ENCODE measurements at regions not wholly inside any gene's neighbourhood (a gene's known extent, or its start where the extent isn't known, plus 50 kb on each side); places are given as distances from the start of the nearest gene placed in this dataset.
"Not testable (repeated sequence)": the region's sequence is repeated elsewhere in the genome, so short reads cannot be mapped to it uniquely, and the experiment has no call there.

DNA sequence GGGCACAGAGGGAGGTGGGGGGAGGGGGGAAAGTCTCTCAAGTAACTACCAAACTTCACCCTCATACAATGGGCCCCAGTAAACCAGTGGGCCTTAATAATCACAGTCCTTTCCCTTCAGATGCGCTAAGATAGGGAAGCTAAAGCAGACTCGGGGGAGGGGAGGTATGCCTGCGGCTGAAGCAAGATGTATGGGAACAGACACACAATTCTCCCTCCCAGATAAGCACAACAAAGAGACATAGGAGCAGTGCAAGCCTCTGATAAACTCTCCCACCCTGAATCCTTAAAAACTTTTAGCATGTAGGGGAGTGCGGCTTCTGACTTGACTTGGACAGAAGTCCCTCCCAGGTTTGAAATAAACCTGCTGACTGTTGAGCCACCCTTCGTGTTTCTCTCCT lies 54.7 kb downstream of the PROP1 start:
- intact Hi-C loops (cut with DNase I); H3K4me3 ChIP-seq; H3K27me3 ChIP-seq; DNase-seq; H3K27ac ChIP-seq; H3K9me3 ChIP-seq; H3K36me3 ChIP-seq (replicated peaks in 1 of 2; ENCODE audit: insufficient read depth in 1 of 2, low read depth in 2 of 2); ATAC-seq: not testable (repeated sequence)
- 55 to 70% methylated on average over 5 of the region's 5 CpGs for WGBS, 2 donors
- peaks cover 13% of the 10 kb centered on the region for H3K4me1 ChIP-seq

DNA sequence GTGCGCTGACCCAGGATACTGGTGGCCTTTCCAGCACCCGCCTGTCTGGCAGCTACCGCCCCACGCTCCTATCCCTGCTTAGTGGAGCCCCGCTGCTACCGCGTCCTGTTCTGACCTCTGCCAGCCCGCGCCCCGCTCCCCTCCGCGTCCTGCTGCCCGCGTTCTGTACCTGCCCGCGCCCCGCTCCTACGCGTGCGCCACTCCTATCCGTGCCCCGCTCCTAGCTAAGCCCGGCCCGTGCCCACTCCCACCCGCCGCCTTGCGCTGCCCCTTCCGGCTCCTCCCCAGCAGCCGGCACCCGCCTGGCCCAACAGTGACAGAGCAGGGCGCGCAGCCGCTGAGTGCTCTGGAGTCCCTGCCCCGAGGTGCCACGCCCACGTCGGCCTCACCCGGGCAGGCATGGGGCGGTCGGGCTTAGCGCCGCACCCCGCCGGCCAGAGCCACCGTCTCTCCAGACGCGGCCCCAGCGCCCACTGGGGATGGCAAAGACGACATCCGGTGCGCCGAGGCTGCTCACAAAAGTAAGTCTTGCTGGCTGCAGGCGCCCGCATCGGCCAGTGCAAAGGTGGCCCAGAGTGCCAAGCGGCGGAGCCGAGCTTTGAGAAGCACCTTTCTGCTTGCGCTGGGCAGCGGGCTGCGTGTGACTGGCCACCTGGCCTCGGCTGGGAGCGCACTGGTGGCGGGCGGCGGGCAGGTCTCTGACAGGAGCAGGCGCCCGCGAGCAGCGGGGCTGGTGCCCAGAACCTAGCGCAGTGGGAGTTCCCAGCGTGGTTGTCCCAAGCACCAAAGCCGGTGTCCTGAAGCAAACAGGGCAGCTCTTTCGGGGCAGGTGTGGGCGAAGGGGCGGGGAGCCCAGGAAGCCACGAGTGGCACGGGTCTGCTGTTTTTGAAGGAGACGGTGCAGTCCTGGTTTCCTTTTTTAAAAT lies 56.5 kb downstream of the PROP1 start:
- WGBS, 2 donors: 0 to 10% methylated on average over 4 to 38 of the region's 79 CpGs
- Histone ChIP-seq H3K4me1 (peaks cover 13% of the 10 kb centered on the region), H3K27ac (peak overlapping the region in 3 of 4 donors; percentile 41 to 65 (median 64))
- H3K9me3 ChIP-seq; H3K27me3 ChIP-seq; intact Hi-C loops (cut with DNase I); H3K4me3 ChIP-seq; H3K36me3 ChIP-seq (replicated peaks in 1 of 2; ENCODE audit: insufficient read depth in 1 of 2, low read depth in 2 of 2): not testable (repeated sequence)
- peak; percentile 89 for ATAC-seq
- peak; percentile 66 to 85 (median 79) for DNase-seq
- peak; percentile 10 to 59 (median 49) for TF ChIP-seq POLR2A (IDR thresholded peaks at IDR 0.05)

DNA sequence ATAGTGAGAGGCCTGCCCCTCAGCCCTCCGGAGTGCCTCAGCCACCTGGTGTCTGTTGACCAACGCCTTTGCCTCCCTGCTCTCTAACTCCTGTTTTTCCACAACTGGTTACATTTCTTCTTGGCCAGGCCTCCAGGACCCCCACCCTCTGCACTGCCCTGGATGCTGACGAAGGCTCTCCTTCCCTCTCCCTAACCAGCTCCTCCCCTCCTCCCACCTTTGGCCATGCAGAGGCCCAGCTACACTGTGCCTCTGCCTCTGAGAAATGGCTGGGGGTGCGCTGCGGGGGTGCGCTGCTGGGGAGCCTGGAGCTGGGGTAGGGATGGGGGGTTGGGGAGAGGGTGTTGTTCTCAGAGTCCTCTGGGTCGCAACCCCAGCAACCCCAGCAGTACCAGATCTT lies 57.3 kb downstream of the PROP1 start:
- H3K9me3 ChIP-seq; H3K4me3 ChIP-seq; intact Hi-C loops (cut with DNase I); H3K36me3 ChIP-seq (replicated peaks in 1 of 2; ENCODE audit: insufficient read depth in 1 of 2, low read depth in 2 of 2); ATAC-seq; H3K27me3 ChIP-seq; DNase-seq: not testable (repeated sequence)
- 5 to 13% methylated on average over 5 to 7 of the region's 7 CpGs for WGBS, 2 donors
- H3K27ac ChIP-seq: peak overlapping the region in 3 of 4 donors; percentile 41 to 65 (median 64)
- peaks cover 13% of the 10 kb centered on the region for H3K4me1 ChIP-seq

DNA sequence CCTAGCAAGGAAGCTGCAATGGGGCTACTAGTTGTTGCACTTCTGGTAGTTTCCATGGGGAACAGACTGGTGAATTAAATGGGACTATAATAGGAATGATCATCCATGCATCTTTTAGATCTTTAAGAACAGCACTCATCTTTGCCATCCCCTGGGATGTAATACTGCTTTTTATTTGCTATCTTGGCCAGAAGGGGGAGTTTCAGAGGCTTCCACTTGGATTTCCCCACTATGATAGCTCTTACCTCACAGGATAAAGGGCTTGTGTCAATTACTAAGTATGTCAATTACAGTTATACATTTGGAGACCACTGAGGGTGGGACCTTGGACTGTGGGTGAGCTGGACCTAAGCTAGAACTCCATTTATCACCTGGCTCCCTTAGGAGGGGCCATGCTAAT lies 61.8 kb downstream of the PROP1 start:
- TF ChIP-seq, protein P1, sequence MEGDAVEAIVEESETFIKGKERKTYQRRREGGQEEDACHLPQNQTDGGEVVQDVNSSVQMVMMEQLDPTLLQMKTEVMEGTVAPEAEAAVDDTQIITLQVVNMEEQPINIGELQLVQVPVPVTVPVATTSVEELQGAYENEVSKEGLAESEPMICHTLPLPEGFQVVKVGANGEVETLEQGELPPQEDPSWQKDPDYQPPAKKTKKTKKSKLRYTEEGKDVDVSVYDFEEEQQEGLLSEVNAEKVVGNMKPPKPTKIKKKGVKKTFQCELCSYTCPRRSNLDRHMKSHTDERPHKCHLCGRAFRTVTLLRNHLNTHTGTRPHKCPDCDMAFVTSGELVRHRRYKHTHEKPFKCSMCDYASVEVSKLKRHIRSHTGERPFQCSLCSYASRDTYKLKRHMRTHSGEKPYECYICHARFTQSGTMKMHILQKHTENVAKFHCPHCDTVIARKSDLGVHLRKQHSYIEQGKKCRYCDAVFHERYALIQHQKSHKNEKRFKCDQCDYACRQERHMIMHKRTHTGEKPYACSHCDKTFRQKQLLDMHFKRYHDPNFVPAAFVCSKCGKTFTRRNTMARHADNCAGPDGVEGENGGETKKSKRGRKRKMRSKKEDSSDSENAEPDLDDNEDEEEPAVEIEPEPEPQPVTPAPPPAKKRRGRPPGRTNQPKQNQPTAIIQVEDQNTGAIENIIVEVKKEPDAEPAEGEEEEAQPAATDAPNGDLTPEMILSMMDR (IDR thresholded peaks at IDR 0.05): peak in 3 of 7 experiments; percentile 14 to 36 (median 25)

DNA sequence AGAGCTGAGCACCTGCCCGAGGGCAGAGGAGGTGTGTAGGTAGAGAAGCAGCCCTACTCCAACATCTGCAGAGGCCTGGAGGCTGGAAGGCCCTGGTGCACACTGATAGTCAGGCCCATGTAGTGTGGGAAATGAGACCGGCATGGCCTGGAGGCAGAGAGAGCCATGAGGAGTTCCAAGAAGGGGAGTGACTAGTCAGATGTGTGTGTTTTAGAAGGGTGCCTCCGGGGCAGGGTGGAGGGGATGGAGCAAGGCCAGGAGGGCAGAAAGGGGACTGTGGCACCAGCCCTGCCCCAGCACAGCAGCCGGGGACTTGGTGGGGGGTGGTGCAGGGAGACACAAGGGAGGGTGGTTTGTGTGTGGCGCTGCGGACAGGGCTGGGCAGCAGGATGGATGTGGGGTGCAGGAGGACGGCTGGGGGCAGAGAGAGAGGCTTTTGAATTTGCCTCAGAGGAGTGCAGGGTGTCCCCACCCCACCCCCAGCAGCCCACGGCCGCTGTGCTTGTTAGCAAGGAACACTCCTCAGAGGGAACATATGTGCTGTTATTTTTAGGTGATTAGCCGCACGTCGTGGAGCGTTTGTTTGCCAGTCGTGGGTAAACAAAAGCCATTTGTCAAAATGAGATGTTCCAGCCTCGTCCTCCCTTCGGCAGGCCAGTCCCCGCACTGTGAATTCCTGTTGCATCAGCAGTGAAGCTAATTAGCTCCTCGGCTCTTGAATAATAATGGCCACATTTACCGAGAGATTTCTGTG lies 65.6 kb downstream of the PROP1 start:
- H3K4me1 ChIP-seq; H3K27ac ChIP-seq; H3K4me3 ChIP-seq; H3K9me3 ChIP-seq; intact Hi-C loops (cut with DNase I); H3K36me3 ChIP-seq (replicated peaks in 1 of 2; ENCODE audit: insufficient read depth in 1 of 2, low read depth in 2 of 2); H3K27me3 ChIP-seq: not testable (repeated sequence)
- ATAC-seq: peak; percentile 48
- WGBS, 2 donors: 32 to 45% methylated on average over 7 to 13 of the region's 19 CpGs
- peak in 3 of 4 donors; percentile 15 to 48 (median 34) for DNase-seq

More for the DNA sequence above, 61.8 kb downstream of the PROP1 start:
- DNase-seq; H3K9me3 ChIP-seq; H3K36me3 ChIP-seq (replicated peaks in 1 of 2; ENCODE audit: insufficient read depth in 1 of 2, low read depth in 2 of 2); intact Hi-C loops (cut with DNase I); H3K4me1 ChIP-seq; H3K4me3 ChIP-seq; H3K27me3 ChIP-seq; ATAC-seq; H3K27ac ChIP-seq: not testable (repeated sequence)

DNA sequence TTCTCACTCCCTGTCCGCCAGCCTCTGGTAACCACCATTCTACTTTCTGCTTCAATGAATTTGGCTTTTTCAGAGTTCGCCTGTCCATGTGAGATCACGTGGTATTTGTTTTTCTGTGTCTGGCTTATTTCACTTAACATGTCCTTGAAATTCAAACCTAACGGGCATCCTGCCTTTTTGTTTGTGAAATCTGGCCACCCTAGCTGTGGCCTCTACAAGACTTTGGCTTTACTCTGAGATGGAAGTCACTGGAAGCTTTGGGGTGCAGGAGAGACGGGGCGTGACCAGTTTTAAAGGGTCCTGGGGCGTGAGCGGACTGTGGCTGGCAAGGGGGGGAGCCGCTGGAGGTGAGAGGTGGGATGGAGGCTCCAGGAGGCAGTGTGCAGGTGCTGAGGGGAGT lies 66.4 kb downstream of the PROP1 start:
- H3K9me3 ChIP-seq; H3K27ac ChIP-seq; intact Hi-C loops (cut with DNase I); DNase-seq; H3K27me3 ChIP-seq; H3K36me3 ChIP-seq (replicated peaks in 1 of 2; ENCODE audit: insufficient read depth in 1 of 2, low read depth in 2 of 2); H3K4me1 ChIP-seq; H3K4me3 ChIP-seq: not testable (repeated sequence)
- no CpG with 5 or more reads among the region's 9 CpGs for WGBS, 2 donors
- ATAC-seq: peak; percentile 46

DNA sequence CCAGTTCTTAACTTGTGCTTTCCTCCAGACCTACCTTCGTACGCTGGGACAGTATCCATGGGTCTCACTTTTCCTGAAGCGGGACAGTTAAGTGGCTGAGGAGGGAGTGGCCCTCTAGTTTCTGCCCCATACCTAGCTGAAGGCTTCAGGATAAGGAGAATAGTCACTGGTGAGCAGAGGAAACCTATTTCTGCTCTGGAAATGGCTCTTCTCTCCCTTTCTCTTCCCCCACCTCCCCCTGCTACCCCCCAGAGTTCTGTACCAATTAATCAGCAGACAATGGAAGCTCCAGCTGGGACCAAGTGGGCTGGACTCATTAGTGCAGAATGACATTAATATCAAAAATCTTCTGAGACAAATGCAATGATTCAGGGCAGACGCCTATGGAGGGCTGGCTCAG lies 68.5 kb downstream of the PROP1 start:
- H3K4me1 ChIP-seq; DNase-seq; H3K4me3 ChIP-seq; ATAC-seq; intact Hi-C loops (cut with DNase I); H3K36me3 ChIP-seq (replicated peaks in 1 of 2; ENCODE audit: insufficient read depth in 1 of 2, low read depth in 2 of 2); H3K9me3 ChIP-seq; H3K27ac ChIP-seq; H3K27me3 ChIP-seq: not testable (repeated sequence)
- WGBS, 2 donors: no CpG with 5 or more reads among the region's 4 CpGs

DNA sequence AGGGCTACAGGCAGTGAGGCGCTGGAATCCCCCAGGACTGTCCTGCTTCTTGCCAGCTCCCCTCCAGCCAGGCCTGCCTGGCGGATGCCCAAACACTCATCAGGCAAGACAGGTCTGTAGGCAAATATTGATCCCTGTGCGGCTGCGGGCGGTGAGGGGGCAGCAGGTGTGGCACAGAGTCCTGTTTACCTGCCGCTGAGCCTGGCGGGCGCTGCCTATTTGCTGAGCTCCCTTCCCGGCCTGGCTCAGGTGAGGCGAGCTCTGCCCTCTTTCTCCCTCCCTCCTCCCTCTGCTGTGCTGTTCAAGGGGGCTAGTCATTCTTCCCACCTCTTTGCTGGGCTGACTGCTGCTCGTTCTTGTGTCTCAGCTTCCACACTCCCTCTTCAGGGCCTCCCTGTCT lies 71.5 kb downstream of the PROP1 start:
- H3K4me1 ChIP-seq; H3K36me3 ChIP-seq (replicated peaks in 1 of 2; ENCODE audit: insufficient read depth in 1 of 2, low read depth in 2 of 2); H3K27me3 ChIP-seq; intact Hi-C loops (cut with DNase I); H3K9me3 ChIP-seq; H3K4me3 ChIP-seq: not testable (repeated sequence)
- peak overlapping the region in 1 of 4 donors; percentile 44 for H3K27ac ChIP-seq
- ATAC-seq (peak; percentile 89), DNase-seq (peak in 1 of 4 donors; percentile 46)
- no CpG with 5 or more reads among the region's 11 CpGs for WGBS, 2 donors

DNA sequence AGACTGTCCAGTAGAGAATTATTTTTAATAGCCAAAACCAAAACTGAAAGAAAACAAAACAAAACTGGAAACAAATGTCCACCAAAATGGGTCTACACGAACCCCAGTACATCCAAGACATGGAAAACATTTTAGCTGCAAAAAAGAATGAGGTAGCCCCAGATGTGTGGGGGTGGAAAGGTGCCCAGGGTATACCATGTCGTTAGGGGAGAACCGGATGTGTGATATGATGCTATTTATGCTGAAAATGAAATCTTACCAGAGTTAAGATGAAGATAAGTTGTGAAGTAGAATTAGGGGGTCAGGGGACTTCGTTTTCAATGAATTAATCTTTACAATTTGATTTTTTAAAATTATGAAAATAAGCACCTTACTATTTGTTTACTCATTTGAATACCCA lies 72.2 kb downstream of the PROP1 start:
- DNase-seq; H3K36me3 ChIP-seq (replicated peaks in 1 of 2; ENCODE audit: insufficient read depth in 1 of 2, low read depth in 2 of 2); H3K9me3 ChIP-seq; H3K4me3 ChIP-seq; H3K4me1 ChIP-seq; H3K27ac ChIP-seq; intact Hi-C loops (cut with DNase I); H3K27me3 ChIP-seq; ATAC-seq: not testable (repeated sequence)
- WGBS, 2 donors: 0 to 8% methylated on average over 1 to 2 of the region's 4 CpGs

DNA sequence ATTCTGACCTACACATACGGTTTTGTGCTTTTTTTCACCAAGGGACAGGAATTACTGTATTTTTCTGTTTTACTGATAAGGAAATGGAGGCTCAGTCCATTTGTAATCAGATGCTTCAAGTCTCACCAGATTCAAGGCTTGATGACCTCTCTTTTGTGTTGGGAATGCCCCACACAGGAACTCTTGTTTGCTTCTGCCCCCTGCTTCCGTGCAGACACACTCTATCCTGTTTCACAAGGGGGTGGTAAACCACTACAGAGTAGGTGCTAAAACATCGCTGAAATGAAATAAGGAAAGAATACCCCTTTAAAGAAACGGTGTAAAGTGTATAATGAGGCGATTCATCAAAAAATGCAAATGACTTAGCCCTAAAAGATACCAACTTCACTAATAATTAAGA lies 72.9 kb downstream of the PROP1 start:
- H3K4me1 ChIP-seq; H3K36me3 ChIP-seq (replicated peaks in 1 of 2; ENCODE audit: insufficient read depth in 1 of 2, low read depth in 2 of 2); H3K4me3 ChIP-seq; H3K27me3 ChIP-seq; DNase-seq; H3K27ac ChIP-seq; H3K9me3 ChIP-seq; ATAC-seq; intact Hi-C loops (cut with DNase I): not testable (repeated sequence)
- WGBS, 2 donors: 78 to 79% methylated on average over 2 to 3 of the region's 5 CpGs

All from body of pancreas (tissue), 4 donors.